Tibial nerve (tissue), 3 donors: ENCODE measurements at regions not wholly inside any gene's neighbourhood (a gene's known extent, or its start where the extent isn't known, plus 50 kb on each side); places are given as distances from the start of the nearest gene placed in this dataset.

Source experiments
- POLR2A ChIP-seq, 2 donors: fragments of 450-650 bp; IDR thresholded peaks; one replicate each; pipeline ENCODE4 v1.6.1; 2017; ENCODE audit warnings: antibody characterized with exemption in 2 of 2, mild to moderate bottlenecking in 2 of 2, moderate library complexity in 2 of 2
- TF ChIP-seq, protein P1 (sequence below), 5 experiments: fragments of 200-600 bp in 3 of 5; fragments of 450-650 bp in 2 of 5; sonication (generic) in 3 of 5; IDR thresholded peaks; one replicate each; pipeline ENCODE4 v1.5.1; 2016 to 2019; ENCODE audit warnings: antibody characterized with exemption in 5 of 5, mild to moderate bottlenecking in 3 of 5, moderate library complexity in 2 of 5

DNA sequence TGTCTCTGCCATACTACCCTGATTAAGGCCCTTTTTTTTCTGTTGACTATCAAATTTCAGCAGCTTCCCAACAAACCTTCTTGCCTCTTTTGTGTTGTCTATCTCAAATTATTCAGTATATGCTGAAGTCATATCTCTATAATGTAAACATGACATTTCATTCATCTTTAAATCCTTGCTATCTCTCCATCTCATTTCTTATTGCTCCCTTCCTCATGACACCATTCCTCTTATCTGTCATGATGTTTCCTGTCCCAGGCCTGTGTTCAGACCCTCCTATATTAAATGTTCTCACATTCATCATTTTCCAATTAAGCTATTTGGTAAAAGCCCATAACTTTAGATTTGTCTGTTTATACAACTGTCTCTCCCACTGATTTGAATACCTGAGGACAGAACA, 482.6 kb downstream of the EPM2A start:
- TF ChIP-seq, protein P1, sequence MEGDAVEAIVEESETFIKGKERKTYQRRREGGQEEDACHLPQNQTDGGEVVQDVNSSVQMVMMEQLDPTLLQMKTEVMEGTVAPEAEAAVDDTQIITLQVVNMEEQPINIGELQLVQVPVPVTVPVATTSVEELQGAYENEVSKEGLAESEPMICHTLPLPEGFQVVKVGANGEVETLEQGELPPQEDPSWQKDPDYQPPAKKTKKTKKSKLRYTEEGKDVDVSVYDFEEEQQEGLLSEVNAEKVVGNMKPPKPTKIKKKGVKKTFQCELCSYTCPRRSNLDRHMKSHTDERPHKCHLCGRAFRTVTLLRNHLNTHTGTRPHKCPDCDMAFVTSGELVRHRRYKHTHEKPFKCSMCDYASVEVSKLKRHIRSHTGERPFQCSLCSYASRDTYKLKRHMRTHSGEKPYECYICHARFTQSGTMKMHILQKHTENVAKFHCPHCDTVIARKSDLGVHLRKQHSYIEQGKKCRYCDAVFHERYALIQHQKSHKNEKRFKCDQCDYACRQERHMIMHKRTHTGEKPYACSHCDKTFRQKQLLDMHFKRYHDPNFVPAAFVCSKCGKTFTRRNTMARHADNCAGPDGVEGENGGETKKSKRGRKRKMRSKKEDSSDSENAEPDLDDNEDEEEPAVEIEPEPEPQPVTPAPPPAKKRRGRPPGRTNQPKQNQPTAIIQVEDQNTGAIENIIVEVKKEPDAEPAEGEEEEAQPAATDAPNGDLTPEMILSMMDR (IDR thresholded peaks at IDR 0.05): no peak
- TF ChIP-seq POLR2A (IDR thresholded peaks at IDR 0.05): no peak
